ENCODE measurements at regions not wholly inside any gene's neighbourhood (a gene's known extent, or its start where the extent isn't known, plus 50 kb on each side); places are given as distances from the start of the nearest gene placed in this dataset.

DNA sequence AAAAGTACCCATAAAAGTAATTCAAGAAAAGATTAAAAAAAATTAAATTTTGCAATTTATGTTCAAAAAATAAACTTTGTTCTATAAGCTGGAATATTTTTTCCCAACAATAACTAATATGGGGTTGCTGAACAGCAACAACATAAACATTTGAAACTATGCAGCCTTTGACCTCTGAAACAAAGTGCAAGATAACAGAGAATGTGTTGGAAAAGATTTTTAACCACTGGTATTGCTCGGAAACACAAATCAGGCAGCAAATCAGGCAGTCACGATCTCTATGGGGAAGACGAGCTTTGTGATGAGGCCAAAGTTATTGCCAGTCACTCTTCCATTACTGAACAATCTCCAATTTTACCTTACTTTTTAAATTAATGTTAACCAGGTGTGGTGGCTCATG is 332.1 kb downstream of the PABPC4L start:
- DNase-seq (ENCODE audit: low spot score): no peak

DNA sequence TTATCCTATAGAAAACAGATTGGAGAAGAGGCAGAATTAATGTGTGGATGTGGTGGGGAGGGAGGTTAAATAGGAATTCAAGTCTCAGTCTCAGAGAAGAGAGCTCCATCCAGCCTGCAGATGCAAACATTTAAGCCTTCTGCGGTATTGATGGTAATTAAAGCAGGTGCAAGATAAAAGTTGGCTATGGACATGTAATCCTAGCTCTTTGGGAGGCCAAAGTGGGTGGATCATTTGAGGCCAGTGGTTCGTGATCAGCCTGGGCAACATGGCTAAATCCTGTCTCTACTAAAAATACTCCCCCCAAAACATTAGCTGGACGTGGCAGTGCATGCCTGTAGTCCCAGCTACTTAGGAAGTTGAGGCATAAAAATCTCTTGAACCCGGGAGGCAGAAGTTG is 332.7 kb downstream of the PABPC4L start:
- no peak for DNase-seq (ENCODE audit: low spot score)

DNA sequence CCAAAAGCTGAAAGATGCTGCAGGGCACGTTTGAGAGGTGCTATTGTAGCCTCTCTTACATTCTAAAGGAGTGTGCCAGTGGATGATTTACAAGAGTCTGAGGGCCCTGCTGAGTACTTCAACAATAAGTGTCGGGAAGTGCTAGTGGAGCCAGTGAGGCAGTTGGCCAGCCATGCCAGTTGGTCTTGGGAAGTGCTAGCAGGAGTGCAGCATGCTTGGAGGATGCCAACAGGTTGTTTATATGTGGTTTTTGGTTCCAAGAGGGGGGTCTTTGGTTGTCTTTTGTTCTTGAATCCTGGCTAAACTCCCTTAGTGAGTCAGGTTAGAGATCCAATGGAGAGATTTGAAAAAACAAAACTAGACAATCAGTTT is 335.3 kb downstream of the PABPC4L start:
- no peak for DNase-seq (ENCODE audit: low spot score)

DNA sequence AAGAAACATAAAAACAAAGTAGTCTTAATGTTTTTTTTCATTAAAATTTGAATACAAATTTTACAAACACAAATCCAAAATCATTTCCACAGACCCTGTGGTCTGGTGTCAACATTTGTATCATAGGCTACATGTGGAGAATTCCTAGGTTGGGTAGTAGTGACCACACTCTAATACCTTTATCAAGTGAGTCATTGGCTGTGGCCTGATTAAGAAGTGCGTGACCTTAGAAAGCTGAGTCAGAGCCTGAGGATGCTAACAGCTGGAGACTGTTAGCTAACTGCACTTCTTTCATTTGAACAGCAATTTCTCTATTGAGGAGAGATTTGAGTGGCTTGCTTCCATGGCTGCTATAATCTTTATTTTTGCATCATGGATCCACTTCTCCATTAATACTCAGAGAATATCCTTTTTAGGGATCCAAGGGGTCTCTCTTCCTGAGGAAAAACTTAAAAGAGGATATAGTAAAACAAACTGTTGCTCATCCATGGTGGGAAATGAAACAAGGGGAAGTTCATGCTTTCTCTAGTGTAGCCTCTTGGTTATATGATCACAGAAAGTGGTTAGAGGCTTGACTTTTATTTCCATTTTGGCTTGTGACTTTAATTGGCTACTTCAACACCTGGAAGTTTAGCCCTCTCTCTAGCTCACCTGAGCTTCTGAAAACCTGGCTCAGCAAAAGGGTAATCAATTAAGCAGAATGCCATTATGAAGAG is 335.8 kb downstream of the PABPC4L start:
- DNase-seq (ENCODE audit: low spot score): no peak

DNA sequence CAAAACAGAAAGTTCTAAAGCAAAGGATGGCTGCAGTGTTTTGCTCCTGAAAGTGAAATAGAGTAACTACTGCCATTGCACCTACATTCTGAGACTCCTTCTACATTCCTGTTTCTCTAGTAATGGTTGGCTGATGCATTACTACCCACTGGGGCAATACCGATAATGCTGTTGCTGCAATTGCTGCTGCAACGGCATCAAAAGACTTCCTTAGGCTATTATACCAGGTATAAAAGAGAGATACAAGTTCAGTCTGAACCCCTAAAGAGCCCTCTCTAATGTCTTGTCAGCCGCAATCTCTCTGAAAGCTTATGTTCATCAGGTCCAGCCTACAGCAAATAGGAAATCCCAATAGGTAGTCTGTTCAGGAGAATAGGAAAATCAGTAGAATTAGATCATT is 338.4 kb downstream of the PABPC4L start:
- DNase-seq (ENCODE audit: low spot score): no peak

DNA sequence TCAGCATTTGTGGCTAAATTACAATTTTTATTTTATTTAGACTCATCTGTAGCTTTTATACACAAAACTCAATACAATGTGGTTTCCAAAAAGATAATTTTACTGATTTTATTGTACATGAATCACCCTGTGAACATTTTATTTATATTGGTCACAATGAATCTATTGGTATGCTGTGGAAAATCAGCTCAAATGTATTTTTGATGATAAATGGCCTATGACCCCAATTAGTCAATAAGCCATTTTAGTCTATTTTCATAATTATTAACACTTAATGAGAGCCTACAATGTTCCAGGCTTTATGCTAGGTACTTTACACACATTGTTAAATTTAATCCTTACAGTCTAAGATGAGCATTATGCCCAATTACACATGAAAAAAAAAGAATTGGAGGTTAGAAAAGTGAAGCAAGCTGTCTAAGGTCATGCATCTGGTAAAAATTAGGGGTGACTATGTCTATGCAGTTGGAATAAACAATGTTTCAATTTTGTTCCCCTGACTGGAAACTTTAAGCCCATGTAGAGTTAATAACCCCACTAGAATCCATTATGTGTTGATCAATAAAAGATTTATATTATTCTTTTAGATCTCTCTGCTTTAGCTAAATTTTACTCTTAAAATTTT is 344.7 kb downstream of the PABPC4L start:
- no peak for DNase-seq (ENCODE audit: low spot score)

DNA sequence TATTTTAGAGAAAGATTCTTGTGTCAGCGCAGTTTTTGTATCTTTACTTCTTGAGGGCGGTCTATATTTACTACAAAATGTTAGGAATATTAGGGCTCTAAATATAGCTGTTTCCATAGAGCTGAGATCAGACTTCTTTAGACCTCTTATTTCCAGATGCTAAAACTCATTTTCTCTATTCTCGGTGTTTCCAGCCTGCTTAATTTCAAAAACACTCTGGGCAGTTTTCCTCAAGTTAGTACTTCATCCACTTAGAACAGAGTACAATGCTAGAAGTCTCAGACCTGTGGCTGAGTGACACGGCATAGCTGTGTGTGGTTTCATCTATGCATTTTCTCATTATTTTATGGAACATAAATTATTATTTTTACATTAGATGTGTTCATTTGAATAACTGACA is 346.6 kb downstream of the PABPC4L start:
- no peak for DNase-seq (ENCODE audit: low spot score)

DNA sequence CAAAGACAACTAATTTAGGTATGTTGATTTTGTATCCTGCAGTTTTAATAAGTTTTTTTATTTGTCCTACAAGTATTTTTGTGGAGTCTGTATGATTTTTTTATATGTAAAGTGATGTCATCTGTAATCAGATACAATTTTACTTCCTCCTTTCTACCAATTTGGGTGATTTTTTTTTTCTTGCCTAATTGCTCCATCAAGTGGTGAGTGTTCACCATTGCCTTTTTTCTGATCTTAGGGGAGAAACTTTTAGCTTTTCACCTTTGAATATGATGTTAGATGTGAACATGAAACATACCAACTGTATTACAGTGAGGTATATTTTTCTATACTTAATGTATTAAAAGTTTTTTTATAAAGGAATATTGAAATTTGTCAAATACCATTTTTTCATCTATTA is 362.3 kb downstream of the PABPC4L start:
- DNase-seq (ENCODE audit: low spot score): no peak

DNA sequence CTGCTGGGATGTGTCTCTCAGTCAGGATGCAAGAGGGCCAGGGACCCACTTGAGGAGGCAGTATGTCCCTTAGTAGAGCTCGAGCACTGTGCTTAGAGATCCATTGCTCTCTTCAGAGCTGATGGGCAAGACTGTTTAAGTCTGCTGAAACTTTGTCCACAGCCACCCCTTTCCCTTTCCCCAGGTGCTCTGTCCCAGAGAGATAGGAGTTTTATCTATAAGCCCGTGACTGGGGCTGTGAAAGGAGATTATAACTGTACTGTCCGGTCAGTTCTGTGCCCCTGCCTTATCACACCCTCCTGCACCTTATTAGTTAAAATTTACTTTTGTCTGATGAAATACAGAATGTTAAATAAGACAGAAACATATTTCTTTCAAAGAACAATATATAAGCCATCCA is 378.4 kb downstream of the PABPC4L start:
- no peak for DNase-seq (ENCODE audit: low spot score)

DNA sequence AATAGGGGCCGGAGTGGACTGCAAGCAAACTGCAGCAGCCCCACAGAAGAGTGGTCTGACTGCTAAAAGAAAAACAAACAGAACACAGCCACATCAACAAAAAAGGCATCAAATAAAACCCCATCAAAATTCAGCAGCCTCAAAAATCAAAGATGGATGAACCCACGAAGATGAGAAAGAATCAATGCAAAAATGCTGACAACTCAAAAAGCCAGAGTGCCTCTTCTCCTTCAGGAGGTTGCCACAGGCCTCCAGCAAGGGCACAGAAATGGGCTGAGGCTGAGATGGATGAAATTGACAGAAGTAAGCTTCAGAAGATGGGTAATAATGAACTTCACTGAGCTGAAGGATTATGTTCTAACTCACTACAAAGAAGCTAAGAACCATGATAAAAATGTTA is 388.6 kb downstream of the PABPC4L start:
- DNase-seq (ENCODE audit: low spot score): no peak

DNA sequence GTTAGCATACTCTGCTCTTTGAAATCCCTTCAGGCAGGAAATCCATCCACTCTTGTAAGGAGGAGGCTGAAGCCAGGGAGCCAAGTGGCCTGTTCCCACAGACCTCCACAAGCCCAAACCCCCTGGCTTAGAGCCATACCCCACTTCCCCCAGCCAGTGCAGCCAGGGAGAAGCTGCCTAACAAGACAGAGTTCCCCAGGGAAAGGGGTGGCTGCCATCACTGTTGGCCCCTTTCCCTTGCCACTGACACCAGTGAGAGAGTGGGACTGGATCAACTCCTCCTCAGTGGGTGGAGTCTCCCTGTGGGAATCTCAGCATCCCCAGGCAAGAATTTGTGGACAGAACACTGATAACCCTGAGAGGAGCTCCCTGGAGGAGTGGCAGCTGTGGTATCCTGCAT is 389.4 kb downstream of the PABPC4L start:
- no peak for DNase-seq (ENCODE audit: low spot score)

DNA sequence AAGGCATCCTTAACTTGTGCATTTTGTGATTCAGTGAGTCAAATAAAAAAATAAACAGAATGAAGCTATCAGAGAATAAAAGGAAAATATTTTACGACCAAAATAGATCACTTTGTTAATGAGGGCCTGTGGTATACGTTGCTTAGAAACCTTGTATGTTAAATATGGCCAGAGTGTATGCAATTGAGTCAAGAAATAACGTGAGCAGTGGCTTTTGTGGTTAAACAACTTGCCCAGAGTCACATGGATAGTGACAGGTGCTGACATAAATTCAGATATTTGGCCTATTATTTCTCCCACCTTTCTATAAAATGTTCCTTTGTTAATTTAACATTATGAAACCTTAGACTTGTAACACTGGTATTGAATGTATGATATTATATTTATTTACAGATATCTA is 393.4 kb downstream of the PABPC4L start:
- no peak for DNase-seq (ENCODE audit: low spot score)

DNA sequence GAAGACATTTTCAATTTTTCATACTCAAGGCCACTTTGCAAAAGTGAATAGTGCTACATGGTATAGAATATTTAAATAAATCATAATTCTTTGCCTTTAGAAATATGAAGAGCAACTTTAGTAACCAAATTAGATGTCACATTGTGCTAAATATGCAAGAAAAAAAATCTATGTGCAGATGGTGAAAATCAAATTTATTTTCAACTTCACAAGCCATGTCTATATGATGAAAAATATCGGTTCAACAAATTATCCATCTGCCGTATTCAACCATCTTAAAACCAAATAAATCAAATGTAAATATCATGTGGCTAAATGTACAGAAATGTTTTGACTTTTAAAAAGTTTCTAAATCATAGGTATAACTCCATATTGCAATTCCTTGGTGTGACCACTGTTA is 398.2 kb downstream of the PABPC4L start:
- DNase-seq (ENCODE audit: low spot score): no peak

DNA sequence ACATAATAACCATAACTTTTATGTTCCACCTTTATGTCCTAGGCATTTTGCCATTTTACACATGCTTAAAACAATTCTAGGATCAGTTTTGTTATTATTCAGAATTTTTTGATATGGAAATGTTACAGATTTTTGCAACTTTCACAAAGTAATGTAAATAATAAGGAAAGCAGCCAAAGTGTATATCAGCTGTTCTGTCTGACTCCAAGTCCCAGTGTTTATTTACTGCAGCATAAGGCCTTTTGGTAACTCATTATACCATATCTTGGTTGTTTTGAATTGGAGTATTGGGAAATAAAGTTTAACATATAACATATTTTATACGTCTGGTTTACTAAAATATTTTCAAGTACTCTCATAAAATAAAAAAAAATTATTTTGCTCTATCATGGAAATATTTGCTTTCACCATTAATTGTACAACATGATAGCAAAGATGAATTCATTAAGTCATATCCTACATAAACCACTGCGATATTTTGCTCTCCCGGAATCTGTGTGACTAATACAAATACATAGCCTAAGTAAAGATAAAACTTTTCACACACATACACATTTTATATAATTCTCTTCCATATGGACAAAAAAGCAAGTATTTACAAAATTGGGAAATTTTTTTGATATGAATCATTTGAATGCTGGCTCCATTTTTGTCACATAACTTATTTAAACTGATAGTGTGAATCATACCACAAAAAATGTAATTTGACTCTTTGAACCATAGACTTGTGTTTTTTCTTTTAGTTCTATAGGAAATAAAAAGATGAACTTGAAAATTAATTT is 399.0 kb downstream of the PABPC4L start:
- no peak for DNase-seq (ENCODE audit: low spot score)

DNA sequence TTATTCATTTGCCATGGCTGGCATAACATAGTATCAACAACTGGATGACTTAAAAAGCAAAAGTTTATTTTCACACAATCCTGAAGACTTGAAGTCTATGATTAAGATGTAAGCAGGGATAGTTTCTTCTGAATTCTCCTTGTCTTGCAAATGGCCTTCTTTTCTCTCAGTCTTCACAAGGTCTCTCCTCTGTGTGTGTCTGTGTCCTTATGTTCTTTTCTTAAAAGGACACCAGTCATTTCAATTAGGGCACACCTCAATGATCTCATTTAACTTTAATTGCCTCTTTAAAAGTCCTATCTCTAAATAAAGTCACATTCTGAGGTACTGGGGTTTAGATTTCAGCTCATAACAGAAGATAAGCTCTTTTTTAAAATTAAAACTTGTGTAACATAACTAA is 399.7 kb downstream of the PABPC4L start:
- DNase-seq (ENCODE audit: low spot score): no peak

DNA sequence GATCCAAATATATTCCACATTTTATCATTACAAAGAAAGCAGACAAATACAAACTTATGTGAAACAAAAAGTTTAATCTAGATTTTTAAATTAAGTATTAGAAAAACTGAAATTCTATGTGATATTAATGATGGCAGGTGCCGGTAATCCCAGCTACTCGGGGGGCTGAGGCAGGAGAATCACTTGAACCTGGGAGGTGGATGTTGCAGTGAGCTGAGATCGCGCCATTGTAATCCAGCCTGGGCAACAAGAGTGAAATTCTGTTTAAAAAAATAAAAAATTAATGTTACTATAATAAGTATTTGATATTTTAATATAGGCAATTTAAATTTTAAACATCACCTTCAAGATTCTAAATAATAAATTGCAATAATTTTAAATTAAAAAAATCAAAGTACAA is 400.6 kb downstream of the PABPC4L start:
- DNase-seq (ENCODE audit: low spot score): no peak

DNA sequence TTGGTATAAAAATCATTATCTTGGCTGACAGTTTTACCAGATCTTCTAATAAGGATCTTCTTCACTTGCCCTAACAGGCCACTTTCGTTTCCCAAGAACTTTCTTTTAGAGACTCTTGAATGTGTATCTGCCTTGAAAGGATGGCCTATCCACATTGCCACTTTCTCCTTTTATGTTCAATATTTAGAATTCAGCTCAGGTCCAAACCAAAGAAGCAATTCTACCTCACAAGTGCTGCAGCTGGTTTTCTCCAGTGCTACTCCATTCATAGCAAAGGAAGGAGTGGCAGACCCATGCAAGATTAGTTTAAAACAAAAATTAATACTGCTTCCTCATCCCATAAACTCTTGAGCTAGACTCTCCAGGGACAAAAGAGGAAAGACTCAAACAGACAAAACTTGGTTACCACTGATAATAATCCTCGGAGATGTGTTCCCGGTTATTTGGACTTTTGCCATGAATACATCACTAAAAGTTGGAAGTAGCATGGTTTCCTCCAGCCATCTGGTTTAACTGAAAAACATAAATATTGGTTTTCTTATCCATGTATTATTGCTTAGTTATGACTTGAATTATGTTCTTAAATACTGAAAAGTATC is 401.8 kb downstream of the PABPC4L start:
- no peak for DNase-seq (ENCODE audit: low spot score)

DNA sequence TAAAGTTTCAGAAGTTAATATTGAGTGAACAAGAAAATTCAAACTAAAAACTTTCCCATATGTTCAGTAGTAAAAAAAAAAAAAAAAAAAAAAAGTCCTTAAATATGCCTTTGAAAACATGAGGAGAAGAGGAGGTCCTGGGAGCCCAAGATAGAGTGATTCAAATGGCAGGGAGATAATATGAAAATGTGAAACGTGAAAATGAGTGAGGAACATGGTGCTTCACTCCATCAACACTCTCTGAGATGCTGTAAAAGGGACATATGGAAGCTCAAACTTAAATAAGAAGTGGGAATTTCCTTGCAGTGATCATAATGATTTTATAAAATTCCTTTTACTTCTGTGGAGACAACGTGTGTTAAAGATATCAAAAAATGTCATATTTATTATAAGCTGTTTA is 423.9 kb downstream of the PABPC4L start:
- DNase-seq (ENCODE audit: low spot score): no peak

DNA sequence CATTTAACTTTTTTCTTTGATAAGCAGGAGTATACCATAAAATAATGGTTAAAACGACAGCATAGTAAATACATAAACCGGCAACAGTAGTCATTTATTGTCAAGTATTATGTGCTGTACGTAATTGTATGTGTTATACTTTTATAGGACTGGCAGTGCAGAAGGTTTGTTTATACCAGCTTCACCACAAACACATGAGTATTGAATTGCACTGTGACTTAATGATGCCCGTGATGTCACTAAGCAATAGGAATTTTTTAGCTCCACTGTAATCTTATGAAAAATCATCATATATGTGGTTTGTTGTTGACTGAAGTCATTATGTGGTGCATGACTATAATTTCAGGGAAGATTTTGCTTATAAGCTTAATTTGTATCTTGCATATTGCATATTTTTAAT is 424.6 kb downstream of the PABPC4L start:
- no peak for DNase-seq (ENCODE audit: low spot score)

DNA sequence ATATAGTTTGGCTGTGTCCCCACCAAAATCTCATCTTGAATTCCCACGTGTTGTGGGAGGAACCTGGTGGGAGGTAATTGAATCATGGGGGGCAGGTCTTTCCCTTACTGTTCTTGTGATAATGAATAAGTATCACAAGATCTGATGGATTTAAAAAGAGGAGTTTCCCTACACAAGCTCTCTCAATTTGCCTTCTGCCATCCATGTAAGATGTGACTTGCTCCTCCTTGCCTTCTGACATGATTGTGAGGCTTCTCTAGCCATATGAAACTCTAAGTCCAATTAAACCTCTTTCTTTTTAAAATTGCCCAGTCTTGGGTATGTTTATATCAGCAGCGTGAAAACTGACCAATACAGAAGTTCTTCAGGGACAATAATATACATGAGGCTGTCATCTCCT is 425.1 kb downstream of the PABPC4L start:
- DNase-seq (ENCODE audit: low spot score): no peak

DNA sequence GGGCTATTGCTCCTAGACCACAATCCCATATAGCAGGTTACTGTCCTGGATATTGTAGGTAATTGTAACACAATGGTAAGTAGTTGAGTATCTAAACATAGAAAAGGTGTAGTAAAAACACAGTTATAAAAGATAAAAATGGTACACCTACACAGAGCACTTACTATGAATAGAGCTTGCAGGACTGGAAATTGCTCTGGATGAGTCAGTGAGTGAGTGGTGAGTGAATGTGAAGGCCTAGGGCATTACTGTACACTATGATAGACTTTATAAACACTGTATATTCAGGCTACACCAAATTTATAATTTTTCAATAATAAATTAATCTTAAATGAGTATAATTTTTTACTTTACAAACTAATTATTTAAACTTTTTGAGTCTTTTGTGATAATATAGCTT is 425.7 kb downstream of the PABPC4L start:
- DNase-seq (ENCODE audit: low spot score): no peak

DNA sequence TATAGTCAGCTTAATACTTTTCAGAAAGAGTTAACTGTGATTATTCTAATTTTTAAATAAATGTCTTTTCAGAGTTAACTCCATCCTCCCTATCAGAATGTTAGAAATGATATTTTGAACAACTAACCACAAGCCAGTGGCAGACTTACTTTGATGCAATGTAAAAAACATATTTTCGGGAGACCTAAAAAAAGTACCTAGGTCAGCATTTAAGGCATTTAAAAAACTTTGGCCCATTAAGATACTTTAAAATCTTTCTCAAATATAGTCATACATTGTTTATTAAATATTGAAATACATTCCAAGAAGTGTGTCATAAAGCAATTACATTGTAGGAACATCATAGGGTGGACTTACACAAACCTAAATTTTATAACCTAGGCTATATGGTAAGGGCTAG is 426.1 kb downstream of the PABPC4L start:
- no peak for DNase-seq (ENCODE audit: low spot score)

DNA sequence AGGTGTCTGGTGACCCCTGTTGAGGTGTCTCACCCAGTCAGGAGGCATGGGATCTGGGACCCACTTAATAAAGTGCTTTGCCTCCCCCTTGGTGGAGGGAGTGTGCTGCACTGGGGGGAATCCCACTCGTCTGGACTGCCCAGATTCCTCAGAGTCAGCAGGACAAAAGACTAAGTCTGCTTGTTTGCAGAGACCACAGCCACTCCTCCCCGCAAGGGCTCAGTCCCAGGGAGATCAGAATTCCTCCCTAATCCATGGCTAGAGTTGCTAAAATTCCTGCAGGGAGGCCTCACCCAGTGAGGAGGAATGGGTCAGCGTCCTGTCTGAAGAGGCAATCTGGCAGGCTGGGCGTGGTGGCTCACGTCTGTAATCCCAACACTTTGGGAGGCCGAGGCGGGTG is 442.2 kb downstream of the PABPC4L start:
- no peak for DNase-seq (ENCODE audit: low spot score)
